Liver (tissue), 8 donors: ENCODE measurements at regions not wholly inside any gene's neighbourhood (a gene's known extent, or its start where the extent isn't known, plus 50 kb on each side); places are given as distances from the start of the nearest gene placed in this dataset.

Experiments used
- DNase-seq: peaks from one replicate; pipeline ENCODE4 v3.0.0-alpha.2; 2017; ENCODE audit warnings: low spot score
- H3K27ac ChIP-seq, 2 donors: one replicate each; pipeline ENCODE4 v1.7.0; 2013; ENCODE audit warnings: inconsistent platforms in 2 of 2, low read length in 2 of 2, control low read depth in 1 of 2, low read depth in 1 of 2, mild to moderate bottlenecking in 1 of 2
- H3K27me3 ChIP-seq, 4 donors: one replicate each; pipeline versions ENCODE4 v1.6.1 to v1.7.0; 2013; ENCODE audit warnings: low read length in 3 of 4, inconsistent platforms in 1 of 4, mild to moderate bottlenecking in 1 of 4, moderate library complexity in 1 of 4; ENCODE audit not compliant: control insufficient read depth in 4 of 4, insufficient read depth in 4 of 4
- H3K36me3 ChIP-seq, 4 donors: one replicate each; pipeline versions ENCODE4 v1.6.1 to v1.7.0; 2013; ENCODE audit warnings: low read length in 3 of 4, mild to moderate bottlenecking in 3 of 4, low read depth in 1 of 4, moderate library complexity in 1 of 4; ENCODE audit not compliant: control insufficient read depth in 4 of 4, insufficient read depth in 3 of 4
- H3K4me1 ChIP-seq, 4 donors: one replicate each; pipeline versions ENCODE4 v1.6.1 to v1.7.0; 2013; ENCODE audit warnings: low read length in 3 of 4, mild to moderate bottlenecking in 3 of 4, moderate library complexity in 1 of 4; ENCODE audit not compliant: control insufficient read depth in 4 of 4, insufficient read depth in 4 of 4
- H3K4me3 ChIP-seq, 3 donors: one replicate each; pipeline versions ENCODE4 v1.6.1 to v1.7.0; 2013; ENCODE audit warnings: low read length in 3 of 3, control low read depth in 1 of 3, low read depth in 1 of 3, mild to moderate bottlenecking in 1 of 3
- H3K9ac ChIP-seq, 2 donors: one replicate each; pipeline ENCODE4 v1.7.0; 2013; ENCODE audit warnings: low read length in 2 of 2, mild to moderate bottlenecking in 2 of 2, moderate library complexity in 2 of 2, control low read depth in 1 of 2, low read depth in 1 of 2
- H3K9me3 ChIP-seq, 4 donors: one replicate each; pipeline versions ENCODE4 v1.6.1 to v1.7.0; 2013; ENCODE audit warnings: low read length in 3 of 4; ENCODE audit not compliant: control insufficient read depth in 4 of 4
- ATF3 ChIP-seq: IDR thresholded peaks from 2 replicates; pipeline ENCODE4 v1.6.1; 2016; ENCODE audit warnings: antibody characterized with exemption
- CTCF ChIP-seq: fragments of 150-350 bp; IDR thresholded peaks from 2 replicates; pipeline ENCODE4 v1.5.1; 2017; ENCODE audit warnings: improper control_type of control experiment, low read depth, low read length; ENCODE audit not compliant: missing input control
- EGR1 ChIP-seq, 2 donors: IDR thresholded peaks; 2 replicates each; pipeline ENCODE4 v1.6.1; 2016 to 2018; ENCODE audit warnings: antibody characterized with exemption in 2 of 2, low read depth in 2 of 2
- FOXA1 ChIP-seq: IDR thresholded peaks from 2 replicates; pipeline ENCODE4 v1.6.1; 2016; ENCODE audit warnings: antibody characterized with exemption
- FOXA2 ChIP-seq: IDR thresholded peaks from 2 replicates; pipeline ENCODE4 v1.6.1; 2016; ENCODE audit warnings: antibody characterized with exemption
- GABPA ChIP-seq, 2 donors: IDR thresholded peaks in 1 of 2; conservative IDR thresholded peaks in 1 of 2; 2 replicates each; pipeline ENCODE4 v1.6.1; 2016; ENCODE audit warnings: antibody characterized with exemption in 2 of 2, mild to moderate bottlenecking in 1 of 2, moderate library complexity in 1 of 2
- HNF4A ChIP-seq, 2 donors: conservative IDR thresholded peaks; 2 replicates each; pipeline ENCODE4 v1.6.1; 2016; ENCODE audit warnings: antibody characterized with exemption in 2 of 2, mild to moderate bottlenecking in 2 of 2
- JUND ChIP-seq, 2 donors: IDR thresholded peaks; 2 replicates each; pipeline ENCODE4 v1.6.1; 2016; ENCODE audit warnings: antibody characterized with exemption in 2 of 2
- MAX ChIP-seq: IDR thresholded peaks from 2 replicates; pipeline ENCODE4 v1.6.1; 2016; ENCODE audit warnings: antibody characterized with exemption
- NR2F2 ChIP-seq: IDR thresholded peaks from 2 replicates; pipeline ENCODE4 v1.6.1; 2016; ENCODE audit warnings: antibody characterized with exemption
- RAD21 ChIP-seq, 2 donors: IDR thresholded peaks; 2 replicates each; pipeline ENCODE4 v1.6.1; 2016; ENCODE audit warnings: antibody characterized with exemption in 2 of 2, mild to moderate bottlenecking in 2 of 2
- REST ChIP-seq: IDR thresholded peaks from 2 replicates; pipeline ENCODE4 v1.6.1; 2016; ENCODE audit warnings: antibody characterized with exemption, mild to moderate bottlenecking
- RXRA ChIP-seq, 2 donors: IDR thresholded peaks; 2 replicates each; pipeline ENCODE4 v1.6.1; 2017 to 2018; ENCODE audit warnings: antibody characterized with exemption in 2 of 2, mild to moderate bottlenecking in 1 of 2
- SP1 ChIP-seq: IDR thresholded peaks from 2 replicates; pipeline ENCODE4 v1.6.1; 2018; ENCODE audit warnings: antibody characterized with exemption, mild to moderate bottlenecking
- TAF1 ChIP-seq: conservative IDR thresholded peaks from 2 replicates; pipeline ENCODE4 v1.6.1; 2016; ENCODE audit warnings: antibody characterized with exemption, mild to moderate bottlenecking
- YY1 ChIP-seq: IDR thresholded peaks from 2 replicates; pipeline ENCODE4 v1.6.1; 2016; ENCODE audit warnings: antibody characterized with exemption, mild to moderate bottlenecking
- ZBTB33 ChIP-seq: IDR thresholded peaks from 2 replicates; pipeline ENCODE4 v1.6.1; 2016; ENCODE audit warnings: antibody characterized with exemption
- WGBS: extraction: QIAGEN DNeasy Blood & Tissue Kit; methylation state at CpG from one replicate; pipeline ENCODE4 v1.1.7; 2013; 5-methylcytosine and 5-hydroxymethylcytosine counted together
- donor health status: healthy.
- donor health status: healthy.
- donor health status: healthy.
- donor health status: healthy.
- donor health status: healthy.

- 83% methylated on average over 3 of the region's 3 CpGs for WGBS
- Histone ChIP-seq H3K36me3 (no peaks in the 10 kb centered on the region), H3K27me3 (peaks cover 0 to 4% (median 0%) of the 10 kb centered on the region in 4 donors), H3K9ac (no peak overlapping the region), H3K4me1 (peaks cover 3 to 12% (median 9%) of the 10 kb centered on the region in 4 donors), H3K9me3 (no peaks in the 10 kb centered on the region), H3K4me3 (no peak overlapping the region), H3K27ac (no peak overlapping the region)
- DNase-seq, result no peak
- TF ChIP-seq JUND (IDR thresholded peaks at IDR 0.05), result no peak
- no peak for TF ChIP-seq HNF4A (conservative IDR thresholded peaks at IDR 0.05)
- TF ChIP-seq CTCF, result no peak
- TF ChIP-seq RXRA (IDR thresholded peaks at IDR 0.05), result no peak
- TF ChIP-seq FOXA1, result no peak
- no peak for TF ChIP-seq EGR1 (IDR thresholded peaks at IDR 0.05; ENCODE audit: low read depth in 2 of 2)
- no peak for TF ChIP-seq GABPA (IDR thresholded peaks at IDR 0.05 in 1 of 2, conservative IDR thresholded peaks at IDR 0.05 in 1 of 2)
- TF ChIP-seq YY1, result no peak
- no peak for TF ChIP-seq SP1
- TF ChIP-seq MAX, result no peak
- TF ChIP-seq FOXA2, result no peak
- no peak for TF ChIP-seq NR2F2
- no peak for TF ChIP-seq ATF3
- no peak for TF ChIP-seq TAF1
Measured at GRCh38 chr10:42955493-42955889, 121.4 kb upstream of the RET start.

- TF ChIP-seq EGR1 (IDR thresholded peaks at IDR 0.05; ENCODE audit: low read depth in 2 of 2) (no peak), HNF4A (conservative IDR thresholded peaks at IDR 0.05) (no peak), FOXA1 (no peak), JUND (IDR thresholded peaks at IDR 0.05) (no peak), REST (no peak), CTCF (no peak), RAD21 (IDR thresholded peaks at IDR 0.05) (no peak), NR2F2 (no peak), MAX (no peak), ZBTB33 (no peak), SP1 (no peak)
- no peak for DNase-seq
- 71% methylated on average over 3 of the region's 3 CpGs for WGBS
Measured at GRCh38 chr10:42956045-42956444, 120.8 kb upstream of the RET start.

More at GRCh38 chr10:42956045-42956444, 120.8 kb upstream of the RET start:
- peaks cover 3 to 12% (median 9%) of the 10 kb centered on the region in 4 donors for H3K4me1 ChIP-seq
- no peak overlapping the region for H3K4me3 ChIP-seq
- no peaks in the 10 kb centered on the region for H3K9me3 ChIP-seq
- no peak overlapping the region for H3K27ac ChIP-seq
- no peaks in the 10 kb centered on the region for H3K36me3 ChIP-seq
- H3K27me3 ChIP-seq, result peaks cover 0 to 4% (median 0%) of the 10 kb centered on the region in 4 donors
- no peak overlapping the region for H3K9ac ChIP-seq
